WTC11 (cell line): ENCODE measurements at regions not wholly inside any gene's neighbourhood (a gene's known extent, or its start where the extent isn't known, plus 50 kb on each side); places are given as distances from the start of the nearest gene placed in this dataset.

Source experiments
- ATAC-seq: fragments of 200-7000 bp; cut with Tn5 transposase; 2 replicates; pipeline ENCODE4 v1.10.0; 2021; ENCODE audit warnings: mild to moderate bottlenecking, moderate library complexity
- CTCF ChIA-PET: fragments of 300-600 bp; sonication (Branson Sonifier 250); formaldehyde crosslinking; loops from one replicate; lab custom pipeline; 2021; ENCODE audit warnings: antibody characterized with exemption; lab: Charles Lee
- POLR2A ChIA-PET: fragments of 350-600 bp; sonication (Branson Sonifier 250); formaldehyde crosslinking; loops from one replicate; lab custom pipeline; 2021; ENCODE audit warnings: antibody characterized with exemption; lab: Charles Lee
- DNase-seq: peaks from one replicate; pipeline ENCODE4 v3.0.0; 2021; ENCODE audit warnings: low spot score
- H3K27ac Mint-ChIP-seq: 2 replicates; pipeline ENCODE4 v1.8.0; 2021; ENCODE audit warnings: mixed read lengths
- H3K27me3 Mint-ChIP-seq: 2 replicates; pipeline ENCODE4 v1.8.0; 2021; ENCODE audit warnings: low read depth, mild to moderate bottlenecking, moderate library complexity, mixed read lengths
- H3K36me3 Mint-ChIP-seq: 2 replicates; pipeline ENCODE4 v1.8.0; 2021; ENCODE audit warnings: mixed read lengths
- H3K4me1 Mint-ChIP-seq: 2 replicates; pipeline ENCODE4 v1.8.0; 2022; ENCODE audit warnings: mixed read lengths
- H3K4me3 Mint-ChIP-seq: 2 replicates; pipeline ENCODE4 v1.8.0; 2021; ENCODE audit warnings: mild to moderate bottlenecking, moderate library complexity, mixed read lengths
- H3K9me3 Mint-ChIP-seq: 2 replicates; pipeline ENCODE4 v1.8.0; 2021; ENCODE audit warnings: mixed read lengths
- ATF1 ChIP-seq: sonication (generic); formaldehyde crosslinking; IDR thresholded peaks from 2 replicates; pipeline ENCODE4 v1.8.1; 2023; ENCODE audit warnings: mild to moderate bottlenecking, moderate library complexity, missing genetic modification reagents
- CREM ChIP-seq: sonication (generic); formaldehyde crosslinking; IDR thresholded peaks from 2 replicates; pipeline ENCODE4 v1.8.1; 2022; ENCODE audit warnings: mild to moderate bottlenecking, missing genetic modification reagents, moderate library complexity
- E2F5 ChIP-seq: sonication (generic); formaldehyde crosslinking; IDR thresholded peaks from 2 replicates; pipeline ENCODE4 v1.8.1; 2022; ENCODE audit warnings: mild to moderate bottlenecking, moderate library complexity, missing genetic modification reagents
- ELF4 ChIP-seq: sonication (generic); formaldehyde crosslinking; IDR thresholded peaks from 2 replicates; pipeline ENCODE4 v1.8.1; 2022; ENCODE audit warnings: low read depth, mild to moderate bottlenecking, moderate library complexity, missing genetic modification reagents
- ETV6 ChIP-seq: sonication (generic); formaldehyde crosslinking; IDR thresholded peaks from 2 replicates; pipeline ENCODE4 v1.8.1; 2022; ENCODE audit warnings: mild to moderate bottlenecking, missing genetic modification reagents
- FOXJ3 ChIP-seq: sonication (generic); formaldehyde crosslinking; IDR thresholded peaks from 2 replicates; pipeline ENCODE4 v1.9.0; 2021; ENCODE audit warnings: missing genetic modification reagents, mild to moderate bottlenecking, borderline replicate concordance
- FOXP4 ChIP-seq: sonication (generic); formaldehyde crosslinking; IDR thresholded peaks from 2 replicates; pipeline ENCODE4 v1.8.0; 2022; ENCODE audit warnings: mild to moderate bottlenecking, missing genetic modification reagents
- GABPB1 ChIP-seq: sonication (generic); formaldehyde crosslinking; IDR thresholded peaks from 2 replicates; pipeline ENCODE4 v1.8.1; 2023; ENCODE audit warnings: mild to moderate bottlenecking, missing genetic modification reagents
- HMGXB4 ChIP-seq: sonication (generic); formaldehyde crosslinking; IDR thresholded peaks from 2 replicates; pipeline ENCODE4 v1.8.1; 2023; ENCODE audit warnings: mild to moderate bottlenecking, moderate library complexity, missing genetic modification reagents
- IRF1 ChIP-seq: sonication (generic); formaldehyde crosslinking; IDR thresholded peaks from 2 replicates; pipeline ENCODE4 v1.8.0; 2023; ENCODE audit warnings: missing genetic modification reagents
- IRF2 ChIP-seq: sonication (generic); formaldehyde crosslinking; IDR thresholded peaks from 2 replicates; pipeline ENCODE4 v1.8.0; 2022; ENCODE audit warnings: low read depth, missing genetic modification reagents, borderline replicate concordance
- NFYB ChIP-seq: sonication (generic); formaldehyde crosslinking; conservative IDR thresholded peaks from 2 replicates; pipeline ENCODE4 v1.8.0; 2022; ENCODE audit warnings: low read depth, missing genetic modification reagents
- NR1H2 ChIP-seq: sonication (generic); formaldehyde crosslinking; IDR thresholded peaks from 2 replicates; pipeline ENCODE4 v1.9.0; 2021; ENCODE audit warnings: mild to moderate bottlenecking, moderate library complexity, missing genetic modification reagents
- NR3C1 ChIP-seq: sonication (generic); formaldehyde crosslinking; conservative IDR thresholded peaks from 2 replicates; pipeline ENCODE4 v1.8.1; 2023; ENCODE audit warnings: low read depth, mild to moderate bottlenecking, missing genetic modification reagents
- PRDM15 ChIP-seq: sonication (generic); formaldehyde crosslinking; IDR thresholded peaks from 2 replicates; pipeline ENCODE4 v1.8.0; 2022; ENCODE audit warnings: missing genetic modification reagents
- RELA ChIP-seq: sonication (generic); formaldehyde crosslinking; IDR thresholded peaks from 2 replicates; pipeline ENCODE4 v1.8.1; 2022; ENCODE audit warnings: missing genetic modification reagents, mild to moderate bottlenecking, borderline replicate concordance
- SMAD4 ChIP-seq: sonication (generic); formaldehyde crosslinking; IDR thresholded peaks from 2 replicates; pipeline ENCODE4 v1.8.0; 2022; ENCODE audit warnings: mild to moderate bottlenecking, missing genetic modification reagents
- SP1 ChIP-seq: sonication (generic); formaldehyde crosslinking; conservative IDR thresholded peaks from 2 replicates; pipeline ENCODE4 v1.8.1; 2022; ENCODE audit warnings: missing genetic modification reagents
- ZNF263 ChIP-seq: sonication (generic); formaldehyde crosslinking; IDR thresholded peaks from 2 replicates; pipeline ENCODE4 v1.8.1; 2022; ENCODE audit warnings: low read depth, mild to moderate bottlenecking, moderate library complexity, missing genetic modification reagents
- ZNF317 ChIP-seq: sonication (generic); formaldehyde crosslinking; IDR thresholded peaks from 2 replicates; pipeline ENCODE4 v1.8.1; 2023; ENCODE audit warnings: low read depth, mild to moderate bottlenecking, moderate library complexity, missing genetic modification reagents, borderline replicate concordance
- ZNF423 ChIP-seq: fragments of 250-450 bp; sonication (Bioruptor Pico); IDR thresholded peaks from 2 replicates; pipeline ENCODE4 v2.1.2; 2022; ENCODE audit warnings: mild to moderate bottlenecking, moderate library complexity
- ZNF425 ChIP-seq: fragments of 250-450 bp; sonication (Bioruptor Pico); conservative IDR thresholded peaks from 2 replicates; pipeline ENCODE4 v1.9.0; 2021; ENCODE audit warnings: mild to moderate bottlenecking
- ZNF671 ChIP-seq: fragments of 250-450 bp; sonication (Bioruptor Pico); IDR thresholded peaks from 2 replicates; pipeline ENCODE4 v1.8.0; 2021; ENCODE audit warnings: mild to moderate bottlenecking
- TF ChIP-seq, protein P1 (sequence below): sonication (generic); formaldehyde crosslinking; conservative IDR thresholded peaks from 2 replicates; pipeline ENCODE4 v1.8.1; 2022; ENCODE audit warnings: mild to moderate bottlenecking, missing genetic modification reagents
- TF ChIP-seq, protein P2 (sequence below): sonication (generic); formaldehyde crosslinking; IDR thresholded peaks from 2 replicates; pipeline ENCODE4 v1.8.0; 2022; ENCODE audit warnings: mild to moderate bottlenecking, missing genetic modification reagents

DNA sequence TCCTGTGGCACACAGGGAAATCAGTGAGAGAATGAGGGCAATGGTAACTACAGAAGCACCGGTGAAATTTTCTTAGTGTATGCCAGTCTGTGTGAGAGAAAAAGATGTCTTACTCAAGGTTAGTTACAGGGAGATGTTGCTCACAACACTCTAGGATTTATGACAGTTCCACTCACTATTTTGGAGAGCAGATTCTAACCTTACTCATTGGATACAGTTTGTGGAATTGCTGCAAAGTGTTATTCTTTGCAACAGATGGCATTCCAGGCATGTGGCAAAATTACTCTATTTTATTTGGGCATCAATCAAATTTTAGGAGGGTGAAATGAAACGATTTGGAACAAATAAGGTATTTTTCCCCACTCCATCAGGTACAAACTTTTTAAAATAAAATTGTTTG is 449.1 kb downstream of the PIK3C3 start:
- DNase-seq, result no peak
- no peak overlapping the region for H3K4me3 Mint-ChIP-seq
- H3K9me3 Mint-ChIP-seq, result peaks cover 39% of the 10 kb centered on the region
- H3K27me3 Mint-ChIP-seq, result no peaks in the 10 kb centered on the region
- ATAC-seq, result no peak
- POLR2A ChIA-PET, result no interaction called here
- H3K27ac Mint-ChIP-seq, result no peak overlapping the region
- CTCF ChIA-PET, result no interaction called here
- peaks cover 20% of the 10 kb centered on the region for H3K36me3 Mint-ChIP-seq
- H3K4me1 Mint-ChIP-seq, result no peaks in the 10 kb centered on the region
- TF ChIP-seq FOXP4 (CRISPR knock-in tag) (no peak), CREM (CRISPR knock-in tag) (no peak), ZNF425 (CRISPR knock-in tag) (no peak), NR1H2 (CRISPR knock-in tag) (no peak), NFYB (CRISPR knock-in tag) (no peak), PRDM15 (no peak), ETV6 (CRISPR knock-in tag) (no peak), ZNF671 (CRISPR knock-in tag) (no peak), IRF1 (CRISPR knock-in tag) (no peak), E2F5 (CRISPR knock-in tag) (no peak), GABPB1 (CRISPR knock-in tag) (no peak), SP1 (CRISPR knock-in tag) (no peak), ATF1 (CRISPR knock-in tag) (no peak), SMAD4 (CRISPR knock-in tag) (no peak)
- TF ChIP-seq, protein P1, sequence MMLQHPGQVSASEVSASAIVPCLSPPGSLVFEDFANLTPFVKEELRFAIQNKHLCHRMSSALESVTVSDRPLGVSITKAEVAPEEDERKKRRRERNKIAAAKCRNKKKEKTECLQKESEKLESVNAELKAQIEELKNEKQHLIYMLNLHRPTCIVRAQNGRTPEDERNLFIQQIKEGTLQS (CRISPR knock-in tag), result no peak

- Mint-ChIP-seq H3K4me1 (no peaks in the 10 kb centered on the region), H3K4me3 (no peak overlapping the region), H3K9me3 (peaks cover 71% of the 10 kb centered on the region), H3K27me3 (no peaks in the 10 kb centered on the region), H3K36me3 (peaks cover 39% of the 10 kb centered on the region), H3K27ac (no peak overlapping the region)
- POLR2A ChIA-PET, result no interaction called here
- ATAC-seq (no peak), DNase-seq (no peak)
- CTCF ChIA-PET, result no interaction called here
- TF ChIP-seq HMGXB4 (CRISPR knock-in tag) (no peak), ZNF263 (CRISPR knock-in tag) (no peak), IRF2 (CRISPR knock-in tag) (no peak), FOXJ3 (CRISPR knock-in tag) (no peak), RELA (CRISPR knock-in tag) (no peak), NR1H2 (CRISPR knock-in tag) (no peak), NR3C1 (CRISPR knock-in tag) (no peak), ZNF317 (CRISPR knock-in tag) (no peak), ELF4 (CRISPR knock-in tag) (no peak), ZNF423 (CRISPR knock-in tag) (no peak)
- TF ChIP-seq, protein P2, sequence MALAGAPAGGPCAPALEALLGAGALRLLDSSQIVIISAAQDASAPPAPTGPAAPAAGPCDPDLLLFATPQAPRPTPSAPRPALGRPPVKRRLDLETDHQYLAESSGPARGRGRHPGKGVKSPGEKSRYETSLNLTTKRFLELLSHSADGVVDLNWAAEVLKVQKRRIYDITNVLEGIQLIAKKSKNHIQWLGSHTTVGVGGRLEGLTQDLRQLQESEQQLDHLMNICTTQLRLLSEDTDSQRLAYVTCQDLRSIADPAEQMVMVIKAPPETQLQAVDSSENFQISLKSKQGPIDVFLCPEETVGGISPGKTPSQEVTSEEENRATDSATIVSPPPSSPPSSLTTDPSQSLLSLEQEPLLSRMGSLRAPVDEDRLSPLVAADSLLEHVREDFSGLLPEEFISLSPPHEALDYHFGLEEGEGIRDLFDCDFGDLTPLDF, result no peak
Measured at GRCh38 chr18:42409005-42409404, 454.0 kb downstream of the PIK3C3 start.
